Lower lobe of right lung (tissue), 2 donors: ENCODE measurements at regions not wholly inside any gene's neighbourhood (a gene's known extent, or its start where the extent isn't known, plus 50 kb on each side); places are given as distances from the start of the nearest gene placed in this dataset.

Experiments
- ATAC-seq, 2 donors: fragments of 200-7000 bp; cut with Tn5 transposase; one replicate each; pipeline ENCODE4 v1.9.1; 2020 to 2022; ENCODE audit warnings: mild to moderate bottlenecking in 2 of 2, moderate library complexity in 2 of 2
- DNase-seq: peaks from one replicate; pipeline ENCODE4 v3.0.0-alpha.2; 2020
- H3K27ac ChIP-seq: fragments of 200-600 bp; one replicate; pipeline ENCODE4 v1.8.0; 2022
- H3K27me3 ChIP-seq: fragments of 200-600 bp; one replicate; pipeline ENCODE4 v1.8.0; 2022; ENCODE audit warnings: low read depth
- H3K36me3 ChIP-seq: fragments of 200-600 bp; one replicate; pipeline ENCODE4 v1.8.0; 2022; ENCODE audit warnings: mild to moderate bottlenecking
- H3K4me1 ChIP-seq: fragments of 200-600 bp; one replicate; pipeline ENCODE4 v1.8.0; 2022
- H3K4me3 ChIP-seq: fragments of 200-600 bp; one replicate; pipeline ENCODE4 v1.8.0; 2022; ENCODE audit warnings: mild to moderate bottlenecking
- H3K9me3 ChIP-seq: fragments of 200-600 bp; one replicate; pipeline ENCODE4 v1.8.0; 2022
- intact Hi-C: fragments of 100-400 bp; cut with DNase I; formaldehyde crosslinking; loops from one replicate; pipeline ENCODE4 v1.11.0; 2022
- TF ChIP-seq, protein P1 (sequence below): fragments of 200-600 bp; IDR thresholded peaks from one replicate; pipeline ENCODE4 v1.8.0; 2022; ENCODE audit warnings: antibody characterized with exemption, mild to moderate bottlenecking
- donor health status: DM: no; HTN: yes; CAD: no; lungs with severe emphysema.

DNA sequence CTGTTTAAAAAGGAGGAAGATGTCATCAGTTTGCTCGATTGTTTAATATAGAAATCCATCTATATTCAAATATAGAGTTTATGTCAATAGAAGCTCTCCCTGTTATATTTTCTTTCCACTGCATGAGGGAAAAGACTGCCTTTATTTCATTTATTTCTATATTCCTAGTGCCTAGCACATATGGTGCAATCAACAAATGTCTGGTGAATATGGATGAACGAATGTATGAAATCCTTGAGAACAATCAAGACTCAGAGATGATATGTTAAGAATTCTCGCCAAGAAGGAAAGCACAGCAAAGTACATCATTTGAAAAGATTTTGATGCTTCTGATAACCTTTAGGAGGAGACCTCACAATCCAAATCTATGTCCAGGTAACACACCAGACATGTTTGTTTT lies 296.0 kb upstream of the LMO3 start:
- Histone ChIP-seq H3K4me1 (no peaks in the 10 kb centered on the region), H3K4me3 (no peak overlapping the region), H3K36me3 (no peaks in the 10 kb centered on the region), H3K27ac (no peak overlapping the region), H3K9me3 (no peaks in the 10 kb centered on the region), H3K27me3 (no peaks in the 10 kb centered on the region)
- ATAC-seq (no peak), DNase-seq (no peak)
- TF ChIP-seq, protein P1, sequence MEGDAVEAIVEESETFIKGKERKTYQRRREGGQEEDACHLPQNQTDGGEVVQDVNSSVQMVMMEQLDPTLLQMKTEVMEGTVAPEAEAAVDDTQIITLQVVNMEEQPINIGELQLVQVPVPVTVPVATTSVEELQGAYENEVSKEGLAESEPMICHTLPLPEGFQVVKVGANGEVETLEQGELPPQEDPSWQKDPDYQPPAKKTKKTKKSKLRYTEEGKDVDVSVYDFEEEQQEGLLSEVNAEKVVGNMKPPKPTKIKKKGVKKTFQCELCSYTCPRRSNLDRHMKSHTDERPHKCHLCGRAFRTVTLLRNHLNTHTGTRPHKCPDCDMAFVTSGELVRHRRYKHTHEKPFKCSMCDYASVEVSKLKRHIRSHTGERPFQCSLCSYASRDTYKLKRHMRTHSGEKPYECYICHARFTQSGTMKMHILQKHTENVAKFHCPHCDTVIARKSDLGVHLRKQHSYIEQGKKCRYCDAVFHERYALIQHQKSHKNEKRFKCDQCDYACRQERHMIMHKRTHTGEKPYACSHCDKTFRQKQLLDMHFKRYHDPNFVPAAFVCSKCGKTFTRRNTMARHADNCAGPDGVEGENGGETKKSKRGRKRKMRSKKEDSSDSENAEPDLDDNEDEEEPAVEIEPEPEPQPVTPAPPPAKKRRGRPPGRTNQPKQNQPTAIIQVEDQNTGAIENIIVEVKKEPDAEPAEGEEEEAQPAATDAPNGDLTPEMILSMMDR: no peak
- intact Hi-C loops: no loop called here

DNA sequence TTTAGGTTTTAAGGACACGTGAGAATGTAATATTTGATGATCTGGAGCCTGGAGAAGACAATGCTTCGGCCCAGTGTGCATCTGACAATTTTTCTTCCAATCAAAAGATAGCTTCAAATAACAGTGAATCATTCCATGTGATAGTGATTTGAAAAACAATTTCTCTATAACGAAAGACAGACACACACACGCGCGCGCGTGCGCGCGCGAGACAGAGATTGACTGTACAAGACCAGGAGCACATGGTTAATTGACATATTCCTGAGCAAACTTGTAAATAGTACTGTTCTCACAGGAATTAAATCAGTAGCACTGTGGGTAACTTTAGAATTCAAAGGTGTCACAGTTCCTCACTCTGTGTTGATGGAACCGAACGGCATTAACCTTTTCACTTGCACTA lies 287.5 kb upstream of the LMO3 start:
- Histone ChIP-seq H3K9me3 (peaks cover 2% of the 10 kb centered on the region), H3K4me1 (no peaks in the 10 kb centered on the region), H3K27ac (no peak overlapping the region), H3K27me3 (no peaks in the 10 kb centered on the region), H3K36me3 (no peaks in the 10 kb centered on the region), H3K4me3 (no peak overlapping the region)
- TF ChIP-seq, protein P1: no peak
- no peak for ATAC-seq
- intact Hi-C loops: no loop called here
- DNase-seq: no peak

DNA sequence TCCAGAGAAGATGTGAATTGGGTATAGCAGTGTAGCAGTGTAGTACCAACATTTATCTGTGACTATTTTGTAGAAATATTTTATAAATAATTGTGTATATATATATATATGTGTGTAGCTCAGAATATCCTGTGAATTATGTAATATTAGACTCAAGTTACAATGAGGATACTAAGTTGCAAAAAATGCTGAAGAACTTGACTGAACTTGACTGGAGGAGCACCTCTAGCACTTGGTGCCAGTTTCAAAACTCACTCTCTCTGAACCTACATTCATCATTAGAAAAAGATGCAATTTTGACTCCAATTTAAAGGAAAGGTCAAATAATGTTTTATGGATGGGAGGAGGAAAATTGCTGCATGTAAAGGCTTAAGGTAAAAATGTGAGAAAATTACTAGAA lies 285.7 kb upstream of the LMO3 start:
- TF ChIP-seq, protein P1: no peak
- Histone ChIP-seq H3K4me3 (no peak overlapping the region), H3K27me3 (no peaks in the 10 kb centered on the region), H3K27ac (no peak overlapping the region), H3K36me3 (no peaks in the 10 kb centered on the region), H3K4me1 (no peaks in the 10 kb centered on the region), H3K9me3 (peaks cover 5% of the 10 kb centered on the region)
- intact Hi-C loops: no loop called here
- no peak for DNase-seq
- no peak for ATAC-seq

DNA sequence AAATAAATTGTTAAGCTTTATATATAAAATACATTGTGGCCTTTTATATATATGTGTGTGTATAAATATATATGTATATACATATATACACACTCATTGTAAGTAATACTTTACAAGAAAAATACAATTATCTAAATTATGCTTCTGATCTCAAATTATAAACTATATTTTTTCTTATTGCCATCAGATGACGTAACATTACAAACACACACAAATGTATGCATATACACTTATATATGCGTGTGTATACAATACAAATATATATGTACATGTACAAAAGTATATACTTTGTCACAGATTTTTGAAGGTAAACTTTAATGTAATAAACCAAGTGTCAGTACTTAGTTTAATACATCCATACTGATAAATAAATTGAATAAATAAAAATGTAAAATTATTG lies 278.9 kb upstream of the LMO3 start:
- peaks cover 5% of the 10 kb centered on the region for H3K9me3 ChIP-seq
- no peak overlapping the region for H3K4me3 ChIP-seq
- TF ChIP-seq, protein P1: no peak
- DNase-seq (no peak), ATAC-seq (no peak)
- H3K27ac ChIP-seq: no peak overlapping the region
- no peaks in the 10 kb centered on the region for H3K4me1 ChIP-seq
- H3K27me3 ChIP-seq: no peaks in the 10 kb centered on the region
- intact Hi-C loops: no loop called here
- H3K36me3 ChIP-seq: no peaks in the 10 kb centered on the region

DNA sequence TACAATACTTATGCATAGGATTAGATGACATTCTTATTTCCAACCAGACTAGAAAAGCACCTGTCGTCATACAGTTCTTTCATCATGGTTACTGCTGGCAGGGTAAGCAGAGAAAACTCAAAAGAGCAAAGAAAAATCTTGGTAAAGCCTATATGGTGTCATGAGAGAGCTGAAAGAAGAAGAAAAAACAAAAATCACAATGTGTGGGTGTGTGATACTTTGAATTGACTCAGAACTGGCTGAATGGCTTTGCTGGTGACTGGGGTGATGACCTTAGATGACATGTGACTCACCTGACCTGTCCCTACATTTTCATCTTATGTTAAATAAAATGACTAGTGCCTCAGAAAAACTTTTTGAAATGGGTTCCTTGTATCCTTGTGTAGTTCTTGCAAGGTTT lies 278.1 kb upstream of the LMO3 start:
- ATAC-seq: no peak
- Histone ChIP-seq H3K36me3 (no peaks in the 10 kb centered on the region), H3K27ac (no peak overlapping the region), H3K9me3 (peaks cover 5% of the 10 kb centered on the region), H3K4me1 (no peaks in the 10 kb centered on the region), H3K4me3 (no peak overlapping the region), H3K27me3 (no peaks in the 10 kb centered on the region)
- intact Hi-C loops: no loop called here
- no peak for DNase-seq
- TF ChIP-seq, protein P1: no peak

DNA sequence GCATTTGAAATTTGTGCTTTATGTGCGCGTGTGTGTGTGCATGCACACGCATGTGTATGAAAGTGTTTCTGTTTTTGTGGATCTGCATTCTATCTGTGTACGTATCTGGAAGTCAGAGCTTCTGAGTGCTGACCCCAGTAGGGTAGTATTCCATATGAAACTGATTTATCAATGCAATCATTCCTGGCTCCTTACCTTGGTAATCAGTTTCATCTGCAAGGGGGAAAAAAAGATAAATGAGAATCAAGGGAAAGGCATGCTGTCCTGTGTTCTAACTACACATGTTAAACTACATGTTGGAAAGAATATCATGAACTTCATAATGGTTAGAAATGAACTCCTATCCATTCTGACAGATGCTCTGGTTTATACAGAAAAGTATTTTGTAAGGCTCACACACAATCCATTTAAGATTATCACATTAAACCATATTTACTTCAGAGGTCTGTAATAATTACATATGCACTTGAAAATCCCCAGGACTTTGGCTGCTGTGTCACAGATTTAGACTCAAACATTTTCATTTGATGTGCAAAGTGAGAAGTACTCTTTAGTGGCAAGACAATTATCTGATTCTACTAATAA lies 276.1 kb upstream of the LMO3 start:
- Histone ChIP-seq H3K36me3 (no peaks in the 10 kb centered on the region), H3K4me3 (no peak overlapping the region), H3K27me3 (no peaks in the 10 kb centered on the region), H3K27ac (no peak overlapping the region), H3K9me3 (no peaks in the 10 kb centered on the region), H3K4me1 (no peaks in the 10 kb centered on the region)
- TF ChIP-seq, protein P1: no peak
- intact Hi-C loops: no loop called here
- ATAC-seq (no peak), DNase-seq (no peak)
